ENCODE measurements at regions not wholly inside any gene's neighbourhood (a gene's known extent, or its start where the extent isn't known, plus 50 kb on each side); places are given as distances from the start of the nearest gene placed in this dataset.

GRCh38 chr5:2536632-2537377 lies 214.7 kb downstream of the IRX2 start:
- H3K4me2 ChIP-seq (ENCODE audit: low read length) = peak overlapping the region; percentile 45
- H3K36me3 ChIP-seq (ENCODE audit: insufficient read depth, low read length) = no peaks in the 10 kb centered on the region
- H3K9ac ChIP-seq (ENCODE audit: low read length) = peak overlapping the region; percentile 44
- no peaks in the 10 kb centered on the region for H4K20me1 ChIP-seq (ENCODE audit: insufficient read depth)
- TF ChIP-seq CTCF (IDR thresholded peaks at IDR 0.05; ENCODE audit: poor library complexity, severe bottlenecking) = no peak
- no peak for TF ChIP-seq EZH2 (IDR thresholded peaks at IDR 0.05; ENCODE audit: borderline replicate concordance, insufficient read depth, low read length, poor library complexity, severe bottlenecking)
- TF ChIP-seq EP300 (conservative IDR thresholded peaks at IDR 0.05; ENCODE audit: poor library complexity, severe bottlenecking) = peak; percentile 38
- TF ChIP-seq SMC3 (conservative IDR thresholded peaks at IDR 0.05; ENCODE audit: poor library complexity) = no peak
- peak; percentile 8 for TF ChIP-seq RAD21 (conservative IDR thresholded peaks at IDR 0.05)
- TF ChIP-seq TAF1 (IDR thresholded peaks at IDR 0.05; ENCODE audit: low read depth) = no peak
- TF ChIP-seq MXI1 (conservative IDR thresholded peaks at IDR 0.05; ENCODE audit: poor library complexity, severe bottlenecking) = no peak
- no peak for TF ChIP-seq POLR2AphosphoS5 (IDR thresholded peaks at IDR 0.05)
- no peak for TF ChIP-seq REST (IDR thresholded peaks at IDR 0.05; ENCODE audit: borderline replicate concordance)
- peak overlapping the region; percentile 44 for H3K27ac ChIP-seq (ENCODE audit: low read length)
- peak overlapping the region; percentile 44 for H3K4me3 ChIP-seq (ENCODE audit: low read length)
- H3F3A ChIP-seq (ENCODE audit: insufficient read depth, low read length, poor library complexity, severe bottlenecking) = no peaks in the 10 kb centered on the region
- peak overlapping the region; percentile 7 for H2AFZ ChIP-seq (ENCODE audit: low read depth, low read length)
- H3K79me2 ChIP-seq (replicated peaks; ENCODE audit: insufficient read depth, low read length) = no peaks in the 10 kb centered on the region
- H3K9me2 ChIP-seq (ENCODE audit: insufficient read depth, low read length) = no peaks in the 10 kb centered on the region
- no peaks in the 10 kb centered on the region for H3K9me3 ChIP-seq (ENCODE audit: low read length)
- H3K27me3 ChIP-seq (ENCODE audit: insufficient read depth, low read depth, low read length) = no peaks in the 10 kb centered on the region

DNA sequence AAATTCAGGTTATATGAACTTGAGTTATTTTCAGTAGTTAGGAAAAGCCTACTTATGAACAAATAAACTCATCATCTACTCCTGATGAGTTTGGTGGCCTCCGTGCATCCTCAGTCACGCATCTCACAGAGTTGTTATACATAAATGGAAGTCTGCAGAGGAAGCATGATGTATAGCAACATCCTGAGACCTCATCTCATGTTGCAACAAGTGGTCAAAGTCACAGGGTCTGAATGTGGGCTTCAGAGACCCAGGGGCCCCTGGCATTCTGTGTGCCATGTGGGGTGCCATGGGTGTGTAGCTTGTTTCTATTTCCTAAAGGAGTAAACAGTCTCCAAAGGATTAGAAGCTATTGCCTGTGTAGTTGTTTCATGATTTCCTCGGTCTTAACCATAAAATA lies 216.5 kb downstream of the IRX2 start:
- Histone ChIP-seq H3K9me3 (ENCODE audit: low read length) (no peaks in the 10 kb centered on the region), H2AFZ (ENCODE audit: low read depth, low read length) (no peak overlapping the region), H3K27ac (ENCODE audit: low read length) (no peak overlapping the region), H3K4me3 (ENCODE audit: low read length) (no peak overlapping the region), H4K20me1 (ENCODE audit: insufficient read depth) (no peaks in the 10 kb centered on the region), H3K4me2 (ENCODE audit: low read length) (no peak overlapping the region), H3K79me2 (replicated peaks; ENCODE audit: insufficient read depth, low read length) (no peaks in the 10 kb centered on the region), H3K9ac (ENCODE audit: low read length) (no peak overlapping the region), H3F3A (ENCODE audit: insufficient read depth, low read length, poor library complexity, severe bottlenecking) (no peaks in the 10 kb centered on the region), H3K36me3 (ENCODE audit: insufficient read depth, low read length) (no peaks in the 10 kb centered on the region), H3K27me3 (ENCODE audit: insufficient read depth, low read depth, low read length) (no peaks in the 10 kb centered on the region), H3K9me2 (ENCODE audit: insufficient read depth, low read length) (no peaks in the 10 kb centered on the region)
- TF ChIP-seq SMC3 (conservative IDR thresholded peaks at IDR 0.05; ENCODE audit: poor library complexity) = no peak
- no peak for TF ChIP-seq POLR2AphosphoS5 (IDR thresholded peaks at IDR 0.05)
- no peak for TF ChIP-seq RAD21 (conservative IDR thresholded peaks at IDR 0.05)
- TF ChIP-seq TAF1 (IDR thresholded peaks at IDR 0.05; ENCODE audit: low read depth) = no peak
- no peak for TF ChIP-seq EZH2 (IDR thresholded peaks at IDR 0.05; ENCODE audit: borderline replicate concordance, insufficient read depth, low read length, poor library complexity, severe bottlenecking)
- no peak for TF ChIP-seq CTCF (IDR thresholded peaks at IDR 0.05; ENCODE audit: poor library complexity, severe bottlenecking)
- no peak for TF ChIP-seq REST (IDR thresholded peaks at IDR 0.05; ENCODE audit: borderline replicate concordance)
- no peak for TF ChIP-seq EP300 (conservative IDR thresholded peaks at IDR 0.05; ENCODE audit: poor library complexity, severe bottlenecking)
- TF ChIP-seq MXI1 (conservative IDR thresholded peaks at IDR 0.05; ENCODE audit: poor library complexity, severe bottlenecking) = no peak

Measured in neural cell (in vitro differentiated cells).